Stomach (tissue), 8 donors: ENCODE measurements at regions not wholly inside any gene's neighbourhood (a gene's known extent, or its start where the extent isn't known, plus 50 kb on each side); places are given as distances from the start of the nearest gene placed in this dataset.

Source experiments
- DNase-seq, 2 donors: peaks; one replicate each; pipeline versions ENCODE4 v3.0.0 to v3.0.0-alpha.2; 2013 to 2019
- H3K27ac ChIP-seq, 5 donors: fragments of 200-600 bp in 4 of 5; sonication (generic) in 4 of 5; one replicate each; pipeline ENCODE4 v1.5.1; 2013 to 2019; ENCODE audit warnings: mild to moderate bottlenecking in 1 of 5, moderate library complexity in 1 of 5
- H3K27me3 ChIP-seq, 3 donors: fragments of 200-600 bp; sonication (generic); one replicate each; pipeline ENCODE4 v1.5.1; 2017 to 2019; ENCODE audit warnings: mixed run types in 1 of 3
- H3K36me3 ChIP-seq, 4 donors: fragments of 200-600 bp; sonication (generic); 1 replicate in 3 of 4; 2 replicates in 1 of 4; pipeline ENCODE4 v1.5.1; 2016 to 2019
- H3K4me1 ChIP-seq, 4 donors: fragments of 200-600 bp; sonication (generic); one replicate each; pipeline ENCODE4 v1.5.1; 2016 to 2019
- H3K4me3 ChIP-seq, 4 donors: fragments of 200-600 bp; sonication (generic) in 3 of 4; one replicate each; pipeline ENCODE4 v1.5.1; 2016 to 2019; ENCODE audit warnings: mild to moderate bottlenecking in 1 of 4
- H3K9me3 ChIP-seq, 4 donors: fragments of 200-600 bp; sonication (generic); one replicate each; pipeline ENCODE4 v1.5.1; 2016 to 2019
- EP300 ChIP-seq: sonication (generic); formaldehyde crosslinking; IDR thresholded peaks from one replicate; pipeline ENCODE4 v1.6.1; 2017; ENCODE audit warnings: antibody characterized with exemption
- POLR2A ChIP-seq, 4 donors: fragments of 450-650 bp; IDR thresholded peaks; one replicate each; pipeline ENCODE4 v1.6.1; 2016; ENCODE audit warnings: antibody characterized with exemption in 4 of 4, control low read depth in 2 of 4, mild to moderate bottlenecking in 1 of 4, moderate library complexity in 1 of 4
- POLR2AphosphoS5 ChIP-seq, 3 donors: sonication (generic); formaldehyde crosslinking; IDR thresholded peaks; one replicate each; pipeline ENCODE4 v1.6.1; 2016; ENCODE audit warnings: antibody characterized with exemption in 3 of 3
- WGBS, 5 donors: extraction: QIAGEN DNeasy Blood & Tissue Kit in 3 of 5; methylation state at CpG; one replicate each; pipeline versions ENCODE4 v1.1.5 to v1.1.7; 2013 to 2018; 5-methylcytosine and 5-hydroxymethylcytosine counted together
- intact Hi-C: fragments of 100-400 bp; cut with DNase I; formaldehyde crosslinking; loops from one replicate; pipeline ENCODE4 v1.15.1; 2023; ENCODE audit warnings: low total_unique reads
- TF ChIP-seq, protein P1 (sequence below), 7 experiments: fragments of 450-650 bp in 4 of 7; fragments of 200-600 bp in 3 of 7; sonication (generic) in 3 of 7; IDR thresholded peaks; one replicate each; pipeline ENCODE4 v1.5.1; 2016 to 2019; ENCODE audit warnings: antibody characterized with exemption in 7 of 7, control low read depth in 2 of 7, mild to moderate bottlenecking in 1 of 7
- donor health status: healthy with polysubstance abuse.
- donor health status: Bipolar disorder and iron deficiency.
- donor health status: healthy.

DNA sequence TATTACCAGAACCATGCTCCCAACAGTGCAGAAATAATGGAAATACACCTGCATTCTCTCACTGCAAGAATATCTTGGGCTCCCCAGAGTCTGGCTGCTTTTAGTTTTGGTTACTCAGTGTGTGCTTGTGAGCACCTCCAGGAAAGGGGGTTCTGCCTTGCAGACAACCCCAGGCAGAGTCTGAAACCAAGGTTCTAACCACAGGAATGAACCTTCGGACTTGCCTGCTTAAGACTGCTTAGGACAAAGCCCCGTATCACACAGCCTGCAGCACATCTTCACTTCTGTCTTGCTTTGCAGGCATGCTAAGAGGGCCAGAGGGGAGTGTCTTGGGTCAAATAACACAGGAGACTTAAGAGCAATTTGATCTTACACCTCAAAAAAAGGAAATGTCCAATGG is 94.8 kb upstream of the SPATA31C2 start:
- H3K4me1 ChIP-seq: peaks cover 0 to 17% (median 9%) of the 10 kb centered on the region in 4 donors
- 81 to 100% (median 86%) methylated on average over 2 of the region's 2 CpGs for WGBS, 5 donors

DNA sequence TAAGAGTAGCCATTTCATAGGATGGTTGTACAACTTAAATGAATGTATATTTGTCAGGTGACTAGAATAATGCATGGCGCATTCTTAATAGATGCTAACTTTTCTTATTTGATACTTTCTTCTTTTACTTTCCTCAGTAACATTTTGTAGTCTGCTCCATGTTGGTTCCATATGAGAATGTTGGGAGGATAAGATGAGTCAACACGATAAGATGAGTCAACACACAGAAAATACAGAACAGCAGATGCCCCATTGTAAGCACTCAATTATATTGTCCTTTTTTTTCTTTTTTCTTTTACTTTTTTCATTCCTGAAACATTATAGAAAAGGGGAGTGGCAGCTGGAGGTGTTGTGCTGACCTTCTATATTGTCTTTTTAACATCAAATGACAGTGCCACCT is 92.3 kb upstream of the SPATA31C2 start:
- Histone ChIP-seq H3K9me3 (peaks cover 0 to 8% (median 7%) of the 10 kb centered on the region in 4 donors), H3K36me3 (no peaks in the 10 kb centered on the region), H3K4me3 (no peak overlapping the region), H3K27ac (no peak overlapping the region), H3K4me1 (no peaks in the 10 kb centered on the region), H3K27me3 (no peaks in the 10 kb centered on the region)
- TF ChIP-seq, protein P1, sequence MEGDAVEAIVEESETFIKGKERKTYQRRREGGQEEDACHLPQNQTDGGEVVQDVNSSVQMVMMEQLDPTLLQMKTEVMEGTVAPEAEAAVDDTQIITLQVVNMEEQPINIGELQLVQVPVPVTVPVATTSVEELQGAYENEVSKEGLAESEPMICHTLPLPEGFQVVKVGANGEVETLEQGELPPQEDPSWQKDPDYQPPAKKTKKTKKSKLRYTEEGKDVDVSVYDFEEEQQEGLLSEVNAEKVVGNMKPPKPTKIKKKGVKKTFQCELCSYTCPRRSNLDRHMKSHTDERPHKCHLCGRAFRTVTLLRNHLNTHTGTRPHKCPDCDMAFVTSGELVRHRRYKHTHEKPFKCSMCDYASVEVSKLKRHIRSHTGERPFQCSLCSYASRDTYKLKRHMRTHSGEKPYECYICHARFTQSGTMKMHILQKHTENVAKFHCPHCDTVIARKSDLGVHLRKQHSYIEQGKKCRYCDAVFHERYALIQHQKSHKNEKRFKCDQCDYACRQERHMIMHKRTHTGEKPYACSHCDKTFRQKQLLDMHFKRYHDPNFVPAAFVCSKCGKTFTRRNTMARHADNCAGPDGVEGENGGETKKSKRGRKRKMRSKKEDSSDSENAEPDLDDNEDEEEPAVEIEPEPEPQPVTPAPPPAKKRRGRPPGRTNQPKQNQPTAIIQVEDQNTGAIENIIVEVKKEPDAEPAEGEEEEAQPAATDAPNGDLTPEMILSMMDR (IDR thresholded peaks at IDR 0.05): no peak
- TF ChIP-seq POLR2A (IDR thresholded peaks at IDR 0.05): no peak
- no peak for TF ChIP-seq POLR2AphosphoS5 (IDR thresholded peaks at IDR 0.05)
- TF ChIP-seq EP300: no peak
- WGBS, 5 donors: 91 to 94% (median 93%) methylated on average over 2 of the region's 2 CpGs
- DNase-seq: no peak
- intact Hi-C loops: no loop called here

More for the DNA sequence above, 94.8 kb upstream of the SPATA31C2 start:
- H3K4me3 ChIP-seq: no peak overlapping the region
- no peak for TF ChIP-seq POLR2AphosphoS5 (IDR thresholded peaks at IDR 0.05)
- TF ChIP-seq POLR2A (IDR thresholded peaks at IDR 0.05): no peak
- no peak for TF ChIP-seq EP300
- DNase-seq: no peak
- no peaks in the 10 kb centered on the region for H3K27me3 ChIP-seq
- H3K36me3 ChIP-seq: no peaks in the 10 kb centered on the region
- no peak overlapping the region for H3K27ac ChIP-seq
- intact Hi-C loops: no loop called here
- H3K9me3 ChIP-seq: peaks cover 0 to 8% (median 7%) of the 10 kb centered on the region in 4 donors

GRCh38 chr9:88229434-88229833 is 91.2 kb upstream of the SPATA31C2 start:
- Histone ChIP-seq H3K4me1 (no peaks in the 10 kb centered on the region), H3K27ac (no peak overlapping the region), H3K27me3 (no peaks in the 10 kb centered on the region), H3K4me3 (no peak overlapping the region), H3K36me3 (no peaks in the 10 kb centered on the region), H3K9me3 (peaks cover 0 to 8% (median 7%) of the 10 kb centered on the region in 4 donors)
- 71 to 88% (median 81%) methylated on average over 2 of the region's 2 CpGs for WGBS, 5 donors
- no peak for DNase-seq
- intact Hi-C loops: no loop called here
- TF ChIP-seq, protein P1 (IDR thresholded peaks at IDR 0.05): no peak
- TF ChIP-seq EP300: no peak

- DNase-seq: no peak
- Histone ChIP-seq H3K27ac (no peak overlapping the region), H3K4me3 (no peak overlapping the region), H3K9me3 (no peaks in the 10 kb centered on the region), H3K36me3 (no peaks in the 10 kb centered on the region), H3K27me3 (peaks cover 0 to 18% (median 0%) of the 10 kb centered on the region in 3 donors), H3K4me1 (no peaks in the 10 kb centered on the region)
- TF ChIP-seq POLR2AphosphoS5 (IDR thresholded peaks at IDR 0.05) (no peak), POLR2A (IDR thresholded peaks at IDR 0.05) (no peak), EP300 (no peak)
- TF ChIP-seq, protein P1 (IDR thresholded peaks at IDR 0.05): no peak
- intact Hi-C loops: no loop called here
- 73 to 78% (median 76%) methylated on average over 6 of the region's 6 CpGs for WGBS, 5 donors
Measured at GRCh38 chr9:88224938-88225337, 86.7 kb upstream of the SPATA31C2 start.

DNA sequence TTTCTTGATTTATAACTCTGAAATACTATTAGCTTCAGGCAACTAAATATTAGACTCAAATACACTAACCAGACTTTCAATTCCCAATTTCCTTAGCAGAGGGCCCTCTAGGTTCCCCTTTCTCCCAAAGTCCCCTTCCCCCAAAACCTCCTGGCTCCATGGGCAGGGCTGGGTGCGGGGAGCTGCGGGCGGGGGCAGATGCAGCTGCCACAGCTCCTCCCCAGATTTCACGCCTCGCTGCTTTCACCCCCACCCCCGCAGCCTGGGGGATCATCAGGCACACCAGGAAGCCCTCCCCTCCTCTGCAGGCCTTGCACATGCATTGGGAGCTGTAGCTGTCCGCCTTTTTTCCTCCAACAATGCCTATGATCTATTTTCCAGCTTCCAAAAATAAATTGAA is 82.8 kb upstream of the SPATA31C2 start:
- no peak for DNase-seq
- no peaks in the 10 kb centered on the region for H3K9me3 ChIP-seq
- intact Hi-C loops: no loop called here
- H3K4me3 ChIP-seq: no peak overlapping the region
- H3K27me3 ChIP-seq: peaks cover 0 to 18% (median 0%) of the 10 kb centered on the region in 3 donors
- no peaks in the 10 kb centered on the region for H3K4me1 ChIP-seq
- no peak overlapping the region for H3K27ac ChIP-seq
- 60 to 76% (median 66%) methylated on average over 7 of the region's 7 CpGs for whole genome bisulfite sequencing, 5 donors
- TF ChIP-seq, protein P1 (IDR thresholded peaks at IDR 0.05): no peak
- TF ChIP-seq EP300: no peak
- no peak for TF ChIP-seq POLR2AphosphoS5 (IDR thresholded peaks at IDR 0.05)
- no peak for TF ChIP-seq POLR2A (IDR thresholded peaks at IDR 0.05)
- H3K36me3 ChIP-seq: no peaks in the 10 kb centered on the region
